ENCODE measurements at regions not wholly inside any gene's neighbourhood (a gene's known extent, or its start where the extent isn't known, plus 50 kb on each side); places are given as distances from the start of the nearest gene placed in this dataset.
"Not testable (repeated sequence)": the region's sequence is repeated elsewhere in the genome, so short reads cannot be mapped to it uniquely, and the experiment has no call there.

DNA sequence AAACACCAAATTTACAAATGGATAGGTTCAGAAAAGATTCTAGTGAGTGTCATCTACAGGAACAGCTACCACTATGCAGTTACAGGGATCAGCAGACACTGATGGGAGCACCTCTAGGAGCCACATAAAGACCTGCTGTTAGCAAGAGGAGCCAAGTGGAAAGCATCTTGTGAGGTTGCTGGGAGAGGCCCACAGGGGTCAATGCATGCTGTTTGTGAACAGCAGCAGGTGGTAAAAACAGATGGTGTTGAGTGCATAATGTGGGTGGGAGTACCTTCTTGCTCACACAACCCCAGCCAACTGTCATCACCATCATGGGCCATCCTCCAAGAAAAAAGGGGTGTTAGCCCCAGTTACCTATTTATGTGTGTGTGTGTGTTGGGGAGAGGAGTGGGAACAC, 215.2 kb upstream of the SSTR1 start:
- DNase-seq (ENCODE audit: low read depth), result no peak

DNA sequence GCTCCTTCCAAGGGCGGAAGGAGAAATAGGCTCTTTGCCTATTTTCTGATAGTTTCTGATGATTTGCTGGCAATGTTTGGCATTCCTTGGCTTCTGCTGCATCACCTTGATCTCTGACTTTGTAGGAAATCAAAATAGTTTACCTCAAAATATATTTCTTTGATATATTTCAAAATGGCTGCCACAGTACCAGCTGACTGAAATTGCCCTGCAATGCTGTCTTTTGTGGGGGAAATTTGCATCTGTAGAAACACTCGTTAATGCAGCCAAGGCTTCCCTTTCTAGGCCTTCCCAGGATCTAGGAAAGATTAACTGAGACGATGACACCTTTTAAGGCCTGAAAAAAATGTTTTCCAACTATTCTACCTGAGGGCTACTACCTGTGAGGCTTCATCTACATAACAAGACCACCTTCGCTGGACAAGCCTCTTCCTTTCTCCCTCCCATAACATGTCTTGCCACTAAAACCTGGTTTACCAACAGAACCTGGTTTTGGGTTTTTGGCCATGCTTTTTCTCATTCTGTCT, 212.8 kb upstream of the SSTR1 start:
- DNase-seq (ENCODE audit: low read depth), result no peak

DNA sequence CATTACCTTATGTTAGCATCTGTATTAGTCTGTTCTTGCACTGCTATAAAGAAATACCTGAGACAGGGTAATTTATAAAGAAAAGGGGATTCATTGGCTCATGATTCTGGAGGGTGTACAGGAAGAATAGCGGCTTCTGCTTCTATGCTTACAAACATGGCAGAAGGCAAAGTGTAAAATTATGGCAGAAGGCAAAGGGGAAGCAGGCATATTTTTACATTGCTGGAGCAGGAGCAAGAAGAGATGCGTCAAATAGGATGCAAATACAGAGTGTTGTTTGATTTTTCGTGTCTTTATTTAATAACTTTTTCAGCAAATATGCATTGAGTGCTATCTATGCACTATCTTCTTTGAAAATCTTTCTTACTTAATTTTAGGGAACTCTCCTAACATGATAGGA, 210.7 kb upstream of the SSTR1 start:
- no peak for DNase-seq (ENCODE audit: low read depth)

DNA sequence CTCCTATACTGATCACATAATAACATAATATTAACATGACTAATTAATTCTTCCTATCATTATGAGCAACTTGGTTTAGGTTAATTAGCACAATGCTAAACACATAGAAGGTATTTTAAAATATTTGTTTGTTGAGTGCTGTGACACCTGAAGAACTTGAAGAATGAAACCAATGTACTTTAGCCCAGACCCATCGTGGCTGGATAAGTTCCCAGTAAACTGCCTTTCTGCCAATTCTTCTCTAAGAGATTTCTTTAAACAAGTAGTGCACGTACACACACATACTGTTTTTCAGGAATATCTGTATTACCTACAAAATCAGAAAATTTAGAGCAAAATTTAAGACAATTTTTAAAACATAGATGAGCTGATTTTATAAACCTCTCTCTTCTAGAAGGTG, 207.4 kb upstream of the SSTR1 start:
- DNase-seq (ENCODE audit: low read depth), result no peak

DNA sequence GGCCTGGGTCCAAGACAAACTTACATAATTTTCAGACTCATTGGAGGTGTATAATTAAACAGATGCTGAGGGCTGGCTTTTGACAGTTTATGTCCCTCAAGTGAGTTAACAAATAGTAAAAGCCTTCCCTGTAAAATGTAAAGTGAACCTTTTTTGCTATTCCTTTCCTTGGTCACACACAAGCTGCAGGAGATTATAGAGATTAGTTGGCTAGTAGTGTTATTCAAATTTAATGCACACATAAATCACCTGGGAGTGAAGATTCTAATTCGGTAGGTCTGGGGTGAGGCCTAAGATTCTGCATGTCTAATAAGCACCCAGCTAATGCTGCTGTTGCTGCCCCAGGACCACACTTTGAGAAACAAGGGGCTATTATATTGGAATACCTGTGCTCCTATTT, 206.2 kb upstream of the SSTR1 start:
- DNase-seq (ENCODE audit: low read depth), result no peak

DNA sequence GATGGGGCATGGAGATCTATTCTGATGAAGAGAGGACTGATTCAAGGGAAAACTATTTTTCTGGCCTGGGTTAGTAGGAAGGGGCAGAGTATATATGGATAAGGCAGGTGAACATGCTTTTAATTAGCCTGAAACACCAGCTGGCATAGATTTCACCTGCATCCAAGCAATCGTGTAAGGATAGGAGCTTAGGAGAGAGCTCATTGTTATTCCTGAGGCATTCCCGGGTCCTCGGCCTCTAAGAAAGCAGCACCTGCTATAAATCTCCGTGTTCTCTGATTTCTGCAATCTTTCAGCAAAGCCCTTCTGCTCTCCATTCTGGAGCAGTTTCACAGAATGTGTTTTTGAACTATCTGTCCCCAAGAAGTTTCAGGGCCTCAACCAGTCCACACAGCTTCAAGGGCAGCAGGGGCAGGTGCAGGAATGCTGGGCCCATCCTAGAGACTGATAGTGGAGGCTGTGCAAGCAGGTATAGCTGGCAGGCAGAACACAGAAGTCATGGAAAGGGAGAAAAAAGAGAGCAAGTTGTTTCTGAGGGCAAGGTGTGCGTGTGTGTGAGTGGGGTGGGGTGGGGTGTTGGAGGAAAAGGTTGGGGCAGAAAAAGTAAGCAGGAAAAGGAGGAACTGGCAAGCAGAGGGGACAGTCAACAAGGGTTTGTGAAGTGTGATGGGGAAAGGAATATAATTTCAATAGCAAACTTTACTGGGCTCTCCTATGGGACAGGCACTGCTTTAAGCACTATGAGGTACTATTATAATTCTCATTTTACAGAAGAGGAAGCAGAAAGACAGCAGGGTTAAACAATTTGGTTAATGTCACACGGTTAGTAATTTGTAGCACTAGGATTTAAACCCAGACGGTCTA, 203.7 kb upstream of the SSTR1 start:
- DNase-seq (ENCODE audit: low read depth), result no peak

DNA sequence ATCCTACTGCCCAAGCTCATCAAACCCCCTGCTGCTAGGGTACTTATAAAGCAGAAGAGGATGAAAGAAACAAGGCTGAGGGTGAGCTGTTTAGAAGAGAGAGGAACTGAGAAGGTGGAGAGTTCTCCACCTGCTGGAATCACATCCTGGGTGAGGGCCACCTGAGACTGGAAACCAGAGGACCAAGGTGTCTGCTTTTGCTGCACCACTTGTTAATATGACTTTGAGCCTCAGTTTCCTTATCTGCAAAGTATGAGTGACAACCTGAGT, 203.2 kb upstream of the SSTR1 start:
- DNase-seq (ENCODE audit: low read depth), result no peak

DNA sequence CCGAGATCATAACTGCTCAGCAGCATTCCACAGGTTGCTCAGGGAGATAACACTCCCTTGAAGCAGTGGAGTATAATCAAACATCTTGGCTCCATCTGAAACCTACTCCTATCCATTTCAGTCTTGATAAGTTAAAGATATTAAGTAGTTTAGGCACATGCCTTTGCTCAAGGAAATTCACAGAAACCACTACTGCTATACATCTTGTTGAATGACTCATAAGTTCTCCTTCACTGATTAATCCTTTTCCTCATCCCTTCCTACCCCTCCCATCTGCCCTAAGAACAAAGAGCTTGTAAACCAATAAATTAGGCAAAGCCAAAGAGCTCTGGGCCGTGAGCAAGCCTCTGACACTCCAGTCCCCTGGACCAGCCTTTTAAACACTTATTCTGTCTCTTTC, 196.5 kb upstream of the SSTR1 start:
- peak; percentile 19 for DNase-seq (ENCODE audit: low read depth)

DNA sequence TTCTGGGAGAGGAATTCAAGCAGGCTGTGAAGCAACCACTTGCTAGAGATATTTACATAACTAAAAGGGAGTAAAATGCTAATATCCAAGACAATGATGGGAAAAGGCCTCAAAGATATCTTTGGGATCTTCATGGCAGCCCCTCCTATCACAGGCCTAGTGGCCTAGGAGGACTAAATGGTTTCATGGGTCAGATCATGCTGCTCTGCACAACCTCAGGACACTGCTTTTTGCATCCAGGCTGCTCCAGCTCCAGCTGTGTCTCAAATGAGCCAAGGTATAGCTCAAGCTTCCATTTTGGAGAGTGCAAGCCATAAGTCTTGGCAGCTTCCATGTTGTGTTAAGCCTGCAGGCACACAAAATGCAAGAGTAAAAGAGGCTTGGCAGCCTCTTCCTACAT, 195.6 kb upstream of the SSTR1 start:
- no peak for DNase-seq (ENCODE audit: low read depth)

DNA sequence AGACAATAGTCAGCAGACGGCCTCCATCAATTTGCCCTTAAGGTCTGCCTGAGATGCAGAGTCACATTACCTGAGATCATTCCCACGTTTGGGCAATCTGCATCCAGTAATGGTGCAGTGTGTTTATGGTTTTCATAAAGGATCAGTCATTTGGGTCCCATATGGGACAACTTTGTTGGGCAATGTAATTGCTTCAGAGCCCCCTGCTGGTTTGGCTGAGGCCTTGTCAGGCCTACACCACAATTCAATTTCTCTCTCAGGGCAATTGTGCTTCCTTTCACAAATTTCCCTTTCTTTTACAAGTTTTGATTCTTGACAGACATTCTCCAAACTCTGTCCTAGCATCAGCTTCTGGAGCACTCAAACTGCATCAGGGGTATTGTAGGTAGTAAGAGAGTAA, 191.2 kb upstream of the SSTR1 start:
- no peak for DNase-seq (ENCODE audit: low read depth)

DNA sequence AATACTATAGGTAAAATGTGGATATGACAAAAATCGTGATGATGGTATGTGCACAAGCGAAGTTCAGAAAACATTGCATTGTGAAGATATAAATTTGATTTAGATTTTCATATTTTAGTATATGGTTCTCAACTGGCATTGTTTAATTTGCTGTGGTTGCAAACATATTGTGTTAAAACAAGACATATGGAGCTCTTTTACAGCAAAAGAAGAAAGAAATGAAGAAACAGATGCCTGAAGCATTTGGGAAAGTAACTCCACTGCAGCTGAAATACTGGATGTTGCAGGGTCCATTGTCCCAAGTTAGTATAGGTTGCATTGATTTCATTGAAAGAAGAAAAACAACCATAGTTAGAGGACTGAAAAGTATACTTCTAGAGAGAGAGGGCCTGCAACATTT, 185.8 kb upstream of the SSTR1 start:
- DNase-seq (ENCODE audit: low read depth), result no peak

DNA sequence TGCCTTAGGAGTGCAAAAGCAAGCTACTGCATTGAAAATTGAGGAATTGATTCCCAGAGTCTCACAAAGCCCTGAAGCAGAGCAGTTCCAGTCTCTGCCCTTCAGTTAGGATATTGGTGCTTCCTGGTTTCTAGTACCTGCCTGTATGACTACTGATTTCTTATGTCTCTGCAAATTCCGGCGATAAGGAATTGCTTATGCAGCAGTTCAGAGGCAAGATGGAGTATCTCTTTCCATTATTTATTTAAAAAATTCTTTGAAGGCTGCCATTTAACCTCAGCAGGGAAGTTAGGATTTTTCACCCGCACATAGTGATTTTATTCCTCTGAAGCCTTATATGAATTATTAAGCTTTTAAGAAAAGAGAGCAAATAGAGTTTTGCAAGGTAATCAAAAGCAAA, 184.9 kb upstream of the SSTR1 start:
- DNase-seq (ENCODE audit: low read depth), result no peak

DNA sequence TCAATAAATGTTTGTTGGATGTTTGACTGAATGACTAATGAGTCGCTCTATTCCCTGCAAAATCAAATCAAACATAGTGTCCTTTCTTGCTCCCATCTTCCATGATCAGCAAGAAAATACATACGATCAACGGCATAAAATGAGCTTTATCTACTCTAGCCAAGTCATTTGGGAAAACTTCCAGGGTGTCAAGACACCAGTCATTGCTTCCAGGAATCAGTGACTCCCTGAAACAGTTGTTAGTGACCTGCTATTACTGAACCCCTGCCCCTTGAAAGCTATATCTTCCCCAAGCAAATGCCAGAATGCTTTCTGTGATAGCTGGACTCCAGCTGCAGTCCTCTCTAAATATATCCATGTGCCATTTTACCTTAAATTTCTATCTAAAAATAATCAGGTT, 169.5 kb upstream of the SSTR1 start:
- DNase-seq (ENCODE audit: low read depth), result no peak

DNA sequence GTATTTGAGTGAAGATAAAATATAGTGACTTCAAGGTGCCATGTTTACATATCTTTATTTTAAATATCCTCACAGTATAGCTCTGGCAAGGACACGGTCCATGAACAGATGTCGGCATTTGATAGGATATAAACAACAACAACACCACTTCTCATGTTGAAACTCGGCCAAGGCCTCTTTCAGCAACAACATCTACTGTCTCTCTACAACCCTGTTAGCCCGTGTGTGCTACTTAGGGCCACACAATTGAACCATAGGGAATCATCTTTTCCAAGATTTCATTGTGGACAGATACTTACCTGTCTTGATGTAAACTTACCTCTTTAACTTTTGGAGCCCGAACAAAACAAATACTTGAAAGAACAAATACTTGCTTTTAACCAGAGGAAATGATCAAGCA, 168.7 kb upstream of the SSTR1 start:
- DNase-seq (ENCODE audit: low read depth), result no peak

DNA sequence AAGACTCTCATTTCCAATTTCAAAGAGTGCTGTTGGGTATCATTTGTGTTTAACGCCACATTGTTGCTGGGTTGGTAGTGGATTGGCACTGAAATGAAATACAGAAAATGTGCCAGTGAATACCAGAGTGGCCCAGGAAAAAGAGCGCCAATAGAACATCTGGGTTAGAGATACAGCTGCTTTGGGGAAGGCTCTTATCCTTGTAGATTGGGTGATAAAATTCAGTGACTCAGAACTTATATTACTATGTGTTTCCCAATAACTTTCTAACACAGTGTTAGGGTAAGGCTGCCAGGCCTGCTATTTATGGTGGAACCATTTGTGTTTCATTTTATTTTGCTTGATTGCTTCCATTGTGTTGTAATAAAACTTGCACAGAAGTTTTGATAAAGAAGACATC, 168.2 kb upstream of the SSTR1 start:
- no peak for DNase-seq (ENCODE audit: low read depth)

DNA sequence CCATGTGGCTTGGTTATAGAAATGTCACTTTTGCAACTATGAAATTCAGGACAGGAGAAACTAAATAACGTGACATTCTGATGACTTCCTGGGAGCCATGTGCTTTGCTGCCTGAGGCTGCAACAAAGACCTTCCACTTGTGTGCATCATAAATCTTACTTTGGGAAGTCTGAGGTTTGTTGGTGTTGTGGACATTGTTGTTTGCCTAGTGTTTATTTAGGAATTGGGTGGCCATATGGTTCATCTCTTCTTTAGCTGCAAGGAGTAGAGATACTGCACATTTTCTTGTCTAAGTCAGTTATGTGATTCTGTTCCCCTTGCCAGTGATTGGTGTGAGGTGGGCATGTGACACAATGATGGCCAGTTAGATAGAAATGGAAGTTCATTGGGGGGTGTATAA, 167.3 kb upstream of the SSTR1 start:
- no peak for DNase-seq (ENCODE audit: low read depth)

DNA sequence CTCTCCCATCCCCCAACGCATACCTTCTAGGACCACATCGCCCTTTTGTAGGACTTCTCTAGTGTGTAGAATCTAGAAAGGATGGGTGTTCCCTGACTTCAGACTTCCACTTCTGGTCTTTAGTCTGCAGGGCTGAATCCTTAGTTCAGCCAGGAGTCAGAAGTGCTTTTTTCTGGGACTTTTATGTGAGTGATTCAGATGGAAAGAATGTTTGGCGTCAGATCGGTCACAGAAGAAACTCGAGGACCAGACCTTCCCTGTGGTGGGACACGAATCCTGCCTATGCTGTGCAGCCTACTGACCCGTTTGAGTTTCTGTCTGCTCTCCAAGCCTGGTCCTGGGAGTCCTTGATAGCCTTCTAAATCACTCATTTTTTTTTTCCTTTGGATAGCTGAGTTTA, 165.4 kb upstream of the SSTR1 start:
- DNase-seq (ENCODE audit: low read depth), result peak; percentile 61

DNA sequence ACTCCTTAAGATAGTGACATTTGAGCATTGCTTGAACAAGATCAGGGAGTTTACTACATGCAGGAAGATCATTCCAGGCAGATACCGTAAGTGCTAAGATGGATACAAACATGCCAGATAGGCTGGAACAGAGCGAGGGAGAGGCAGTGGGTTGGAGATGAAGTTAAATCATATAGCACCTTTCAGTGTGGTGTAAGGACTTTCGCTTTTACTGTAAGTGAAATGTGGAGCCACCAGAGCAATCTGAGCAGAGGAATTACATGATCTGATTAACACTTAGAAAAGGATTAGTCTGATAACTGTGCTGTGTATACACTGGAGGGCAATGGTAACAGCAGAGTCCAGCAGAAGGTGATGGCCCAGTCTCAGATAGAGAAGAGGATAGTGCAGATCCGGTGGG, 163.0 kb upstream of the SSTR1 start:
- DNase-seq (ENCODE audit: low read depth), result no peak

DNA sequence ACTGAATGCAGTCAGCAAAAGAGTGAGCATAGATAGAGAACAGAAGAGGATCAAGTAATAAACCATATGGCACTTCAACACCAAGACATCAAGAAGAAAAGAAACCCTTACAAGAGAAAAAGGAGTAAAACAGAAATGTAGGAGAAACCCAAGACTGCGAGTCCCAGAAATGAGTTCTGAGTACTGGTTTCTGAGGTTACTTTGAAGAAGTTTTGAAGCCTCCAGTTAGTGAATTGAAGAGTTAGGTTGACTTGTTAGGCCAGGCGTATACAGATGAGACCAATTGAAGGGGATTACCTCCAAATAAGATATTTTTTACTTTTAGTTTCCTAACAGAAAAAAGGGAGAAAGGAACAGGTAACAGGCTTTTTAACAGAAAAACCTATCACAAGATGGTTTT, 162.2 kb upstream of the SSTR1 start:
- no peak for DNase-seq (ENCODE audit: low read depth)

DNA sequence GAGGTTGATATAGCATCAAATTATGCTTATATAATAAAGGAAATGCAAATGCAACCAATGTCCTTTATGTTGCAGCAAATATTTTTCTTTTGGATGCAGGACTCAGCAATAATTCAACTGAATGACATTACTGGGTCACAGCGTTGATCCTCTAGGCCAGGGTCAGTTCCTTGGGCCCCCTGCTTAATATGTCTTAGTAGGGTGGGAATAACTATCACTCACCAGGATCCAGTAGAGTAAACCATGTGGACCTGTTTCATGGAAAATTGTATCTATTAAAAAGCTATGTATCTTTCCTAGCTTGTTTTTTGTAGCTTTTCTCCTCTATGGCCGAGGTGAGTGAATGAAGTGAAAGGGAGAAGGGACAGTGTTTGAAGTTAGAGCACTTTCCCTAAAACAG, 161.5 kb upstream of the SSTR1 start:
- no peak for DNase-seq (ENCODE audit: low read depth)

DNA sequence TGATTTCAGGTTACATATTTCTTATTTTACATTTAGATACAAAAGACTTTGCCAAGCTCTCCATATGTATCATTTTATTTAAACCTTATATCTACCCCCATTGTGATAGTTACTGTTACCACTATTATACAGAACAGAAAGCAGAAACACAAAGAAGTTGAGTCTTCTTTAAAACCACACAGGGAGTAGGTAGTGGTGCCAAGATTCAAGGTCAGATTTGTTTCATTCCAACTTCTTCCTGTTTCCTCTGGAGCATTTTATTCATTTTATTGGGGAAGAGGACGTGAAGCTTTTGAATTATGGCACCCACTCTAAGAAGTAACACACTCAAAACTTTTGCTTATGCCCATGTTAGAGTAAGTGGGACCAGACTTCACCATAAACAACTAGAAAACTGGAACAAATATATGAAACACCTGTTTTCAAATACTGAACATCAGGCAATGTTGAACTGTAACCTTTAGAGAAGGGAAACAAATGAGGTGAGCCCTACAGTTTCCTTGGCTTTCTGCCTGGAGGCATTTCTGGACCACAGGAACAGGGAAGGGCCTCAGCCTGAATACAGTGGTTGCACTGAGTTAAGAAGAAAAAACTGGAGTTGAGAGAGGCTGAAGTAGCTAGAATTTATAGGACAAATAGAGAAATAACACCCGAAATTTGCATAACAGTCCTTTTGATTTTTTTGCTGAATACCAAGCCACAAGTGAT, 160.4 kb upstream of the SSTR1 start:
- no peak for DNase-seq (ENCODE audit: low read depth)

DNA sequence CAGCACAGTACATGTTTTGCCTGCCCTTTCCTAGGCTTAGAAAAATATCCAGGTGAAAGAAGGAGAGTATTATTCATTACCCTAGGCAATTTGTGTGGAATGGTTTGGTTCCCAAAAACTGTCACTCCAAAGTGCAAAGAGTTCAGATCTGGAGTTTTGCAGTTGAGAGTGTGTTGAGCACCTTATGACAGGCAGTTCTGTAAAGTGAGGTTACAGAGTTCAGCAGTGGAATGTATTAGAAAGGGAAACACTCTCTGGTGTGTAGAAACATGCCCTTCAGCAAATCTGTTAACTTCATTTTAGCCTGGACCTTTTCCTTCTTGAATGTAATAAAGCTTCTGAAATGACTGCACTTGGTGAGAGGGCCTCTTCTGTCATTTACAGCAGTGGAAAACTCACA, 154.0 kb upstream of the SSTR1 start:
- no peak for DNase-seq (ENCODE audit: low read depth)

DNA sequence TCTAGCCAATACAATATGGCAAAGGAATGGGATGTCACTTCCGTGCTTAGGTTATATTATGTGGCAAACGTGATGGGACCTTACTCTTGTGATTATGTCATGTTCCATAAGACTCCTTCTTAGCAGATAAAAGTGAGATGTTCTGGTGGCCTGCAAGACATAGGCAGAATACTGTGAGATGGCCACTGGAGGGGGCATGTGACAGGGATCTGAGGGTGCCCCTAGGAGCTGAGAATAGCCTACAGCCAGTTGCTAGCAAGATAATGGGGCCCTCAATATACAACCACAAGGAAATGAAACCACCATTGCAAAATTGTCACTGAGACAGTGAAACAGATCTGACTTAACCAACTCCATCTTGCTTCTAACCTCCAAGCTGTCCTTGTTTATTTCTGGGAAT, 151.4 kb upstream of the SSTR1 start:
- DNase-seq (ENCODE audit: low read depth), result no peak

DNA sequence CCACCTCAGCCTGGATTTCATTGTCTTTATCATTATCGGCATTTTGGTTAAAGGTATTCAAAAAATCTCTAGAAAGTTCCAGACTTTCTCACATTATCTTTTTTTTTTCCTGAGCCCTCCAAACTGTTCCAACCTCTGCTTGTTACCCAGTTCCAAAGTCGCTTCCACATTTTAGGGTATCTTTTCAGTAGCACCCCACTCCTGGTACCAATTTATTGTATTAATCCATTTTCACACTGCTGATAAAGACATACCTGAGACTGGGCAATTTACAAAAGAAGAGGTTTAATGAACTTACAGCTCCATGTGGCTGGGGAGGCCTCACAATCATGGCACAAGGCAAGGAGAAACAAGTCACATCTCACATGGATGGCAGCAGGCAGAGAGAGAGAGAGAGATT, 145.5 kb upstream of the SSTR1 start:
- DNase-seq (ENCODE audit: low read depth), result not testable (repeated sequence)
